NK-92 (cell line): ENCODE measurements at regions not wholly inside any gene's neighbourhood (a gene's known extent, or its start where the extent isn't known, plus 50 kb on each side); places are given as distances from the start of the nearest gene placed in this dataset.

Source experiments
- DNase-seq: peaks from one replicate; lab custom pipeline; 2025; ENCODE audit not compliant: unreplicated experiment; lab: John Stamatoyannopoulos, UW

DNA sequence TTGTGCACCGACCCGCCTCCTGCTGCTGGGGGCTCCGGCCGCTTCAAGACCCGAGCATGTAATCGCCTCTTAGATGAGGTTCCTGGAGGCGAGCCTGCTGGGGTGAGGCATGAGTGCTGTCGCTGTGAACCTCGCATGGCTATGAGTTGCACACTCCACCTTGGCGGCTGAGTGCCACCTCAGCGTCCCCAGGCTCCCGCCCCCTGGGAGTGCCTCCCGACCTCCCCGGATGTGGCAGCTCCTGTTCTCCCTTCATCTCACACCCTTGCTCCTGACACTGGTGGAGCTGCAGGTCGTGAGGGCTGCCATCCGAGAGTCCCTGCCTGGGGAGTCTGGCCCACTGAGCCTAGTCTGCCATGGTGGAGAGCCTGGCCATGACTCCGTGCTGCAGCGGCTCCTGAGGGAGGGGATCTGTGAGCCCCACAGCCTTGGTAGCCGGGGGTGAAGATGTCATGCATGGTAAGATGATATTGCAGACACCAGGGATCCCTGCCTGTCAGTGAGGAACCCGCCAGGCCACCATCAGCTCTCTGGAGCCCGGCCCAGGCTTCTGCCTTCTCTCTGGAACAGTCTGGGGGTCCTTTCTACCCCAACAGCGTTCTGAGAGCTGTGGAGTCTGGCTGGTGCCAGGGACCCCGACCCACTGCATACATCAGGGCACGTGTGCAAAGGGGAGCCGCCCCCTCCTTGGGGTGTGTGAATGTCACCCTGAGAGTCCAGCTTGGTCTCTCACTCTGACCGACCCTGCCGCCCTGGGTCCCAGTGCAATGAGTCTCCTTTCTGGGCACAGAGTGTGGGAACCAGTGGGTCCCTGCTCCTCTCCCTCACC, 61.6 kb upstream of the HS6ST1 start:
- no peak for DNase-seq

DNA sequence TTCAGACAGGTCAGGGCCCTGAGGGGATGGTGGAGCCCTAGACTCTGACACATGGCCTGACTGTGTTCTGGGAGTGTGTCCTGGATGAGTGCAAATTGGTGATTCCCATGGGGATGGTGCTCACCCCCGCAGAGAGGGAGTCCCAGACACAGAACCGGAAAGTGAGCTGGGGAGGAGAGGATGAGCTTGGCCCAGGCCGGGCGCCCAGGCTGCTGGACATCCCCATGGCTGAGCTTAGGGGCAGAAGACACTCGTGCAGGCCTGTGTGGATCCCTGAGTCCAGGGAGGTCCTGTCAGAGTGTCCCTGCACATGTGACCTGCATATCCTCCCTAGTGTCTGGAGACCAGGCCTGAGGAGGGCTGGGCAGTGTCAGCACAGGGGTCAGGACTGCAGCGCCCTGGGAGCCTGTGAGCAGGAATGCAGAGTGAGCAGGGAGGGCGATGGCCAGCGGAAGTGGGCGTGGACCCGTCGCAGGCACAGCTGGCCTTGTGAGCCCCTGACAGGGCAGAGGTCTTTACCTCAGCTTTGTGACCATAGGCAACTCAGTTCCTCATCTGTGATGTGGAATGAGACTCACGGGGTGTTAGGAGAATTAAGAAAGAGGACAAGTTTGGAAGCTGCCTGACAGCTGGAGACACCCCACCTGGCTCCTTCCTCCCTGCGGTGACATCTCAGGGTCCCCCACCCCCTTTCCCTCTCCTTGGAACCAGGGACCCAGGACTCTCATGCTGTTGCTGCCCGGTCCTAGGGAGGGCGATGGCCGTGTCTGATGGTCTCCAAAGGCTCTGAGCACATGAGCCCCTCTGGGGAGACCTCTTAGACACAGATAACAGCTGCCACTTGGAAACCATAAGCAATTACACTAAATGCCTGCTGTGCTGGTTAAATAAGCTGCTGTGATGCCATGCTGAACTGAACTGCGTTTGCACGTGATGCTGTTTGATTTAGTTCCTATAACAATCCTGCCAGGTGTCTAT, 62.6 kb upstream of the HS6ST1 start:
- DNase-seq: no peak

DNA sequence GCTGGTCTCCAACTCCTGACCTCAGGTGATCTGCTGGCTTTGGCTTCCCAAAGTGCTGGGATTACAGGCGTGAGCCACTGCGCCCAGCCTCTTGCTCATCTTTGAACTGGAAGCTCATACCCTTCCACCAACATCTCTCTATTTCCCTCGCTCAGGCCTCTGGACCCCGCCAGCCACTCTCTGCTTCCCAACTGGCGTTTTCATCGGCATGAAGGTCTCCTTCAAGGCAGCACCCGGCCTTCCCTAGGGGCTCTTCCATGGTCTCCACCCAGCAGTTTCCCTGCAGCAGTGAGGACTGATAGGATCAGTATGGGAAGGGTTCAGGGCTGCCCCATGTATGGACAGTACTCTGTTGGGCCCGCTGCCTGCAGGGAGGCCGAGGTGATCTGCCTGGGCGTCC, 65.8 kb upstream of the HS6ST1 start:
- no peak for DNase-seq

DNA sequence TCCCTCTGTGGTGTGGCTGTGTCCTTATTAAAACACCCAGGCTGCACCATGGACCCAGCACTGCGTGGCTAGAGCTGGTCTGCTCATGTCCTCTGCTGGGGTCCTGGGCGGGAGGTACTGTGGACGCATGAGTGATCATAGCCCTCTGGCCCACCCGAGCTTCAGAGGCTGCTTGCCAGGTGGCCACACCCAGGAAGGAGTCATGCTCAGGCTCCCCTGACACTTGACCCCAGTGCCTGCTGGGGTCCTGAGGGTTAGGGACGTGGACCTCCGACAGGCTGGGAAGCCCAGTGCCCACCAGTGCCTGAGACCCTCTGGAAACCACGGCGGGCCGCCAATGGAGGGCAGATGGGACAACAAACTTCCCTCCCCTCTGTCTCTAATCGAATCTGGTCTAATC, 66.3 kb upstream of the HS6ST1 start:
- no peak for DNase-seq

DNA sequence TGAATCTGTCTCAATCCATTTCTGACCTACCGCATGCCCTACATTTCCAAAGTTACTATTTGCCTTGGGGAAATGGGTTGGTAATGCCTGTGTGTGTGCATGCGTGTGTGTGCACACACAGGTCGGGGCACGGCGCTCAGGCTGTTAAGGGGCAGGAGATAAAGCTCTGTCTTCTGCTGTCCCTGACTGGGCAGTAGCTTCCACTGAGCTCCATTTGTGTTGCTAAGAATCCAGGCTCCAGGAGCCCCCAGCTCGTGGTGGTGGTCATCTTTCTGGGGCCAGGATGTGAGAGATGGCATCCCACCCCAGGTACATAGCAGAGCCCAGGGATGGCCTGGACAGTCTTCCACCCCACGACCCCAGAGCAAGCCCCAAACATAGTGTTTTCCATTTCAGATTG, 66.7 kb upstream of the HS6ST1 start:
- no peak for DNase-seq

DNA sequence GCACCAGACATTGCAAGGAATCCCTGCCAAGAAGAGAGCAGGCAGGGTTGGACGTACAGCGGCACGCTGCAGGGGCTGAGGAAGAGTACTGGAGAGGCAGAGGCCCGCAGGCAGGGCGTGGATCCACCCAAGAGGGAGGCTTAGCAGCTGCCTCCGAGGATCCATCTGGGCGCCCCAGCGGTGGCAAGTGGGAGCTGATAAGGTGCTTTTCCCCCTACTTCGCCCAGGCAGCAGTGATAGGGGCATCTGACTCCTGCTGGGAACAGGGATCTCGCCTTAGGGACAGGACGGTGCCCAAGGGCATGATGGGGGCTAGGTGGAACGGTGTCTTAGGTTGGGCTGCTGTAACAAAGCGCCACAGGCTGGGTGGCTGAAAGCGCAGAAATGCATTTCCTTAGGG, 67.4 kb upstream of the HS6ST1 start:
- DNase-seq: no peak

DNA sequence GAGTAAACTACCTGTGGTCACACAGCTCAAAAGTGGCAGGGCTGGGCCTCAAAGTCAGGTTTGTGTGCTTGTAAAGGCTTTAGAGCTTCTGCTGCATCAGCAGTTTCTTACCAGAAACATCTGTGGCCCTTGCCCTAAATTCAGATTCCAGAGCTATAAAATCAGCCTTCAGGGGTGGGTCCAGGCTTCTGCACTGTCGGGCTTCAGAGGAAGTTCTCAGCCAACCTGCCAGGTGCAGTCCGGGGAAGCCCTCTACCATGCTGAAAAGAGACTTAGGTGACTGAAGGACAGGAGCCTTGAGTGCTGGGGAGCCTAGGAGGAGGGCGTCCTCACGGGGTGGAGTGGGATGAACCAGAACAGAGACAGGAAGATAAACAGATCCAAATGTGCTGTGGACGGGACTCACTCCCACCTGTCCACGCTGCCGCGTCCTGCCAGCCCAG, 69.9 kb upstream of the HS6ST1 start:
- no peak for DNase-seq

DNA sequence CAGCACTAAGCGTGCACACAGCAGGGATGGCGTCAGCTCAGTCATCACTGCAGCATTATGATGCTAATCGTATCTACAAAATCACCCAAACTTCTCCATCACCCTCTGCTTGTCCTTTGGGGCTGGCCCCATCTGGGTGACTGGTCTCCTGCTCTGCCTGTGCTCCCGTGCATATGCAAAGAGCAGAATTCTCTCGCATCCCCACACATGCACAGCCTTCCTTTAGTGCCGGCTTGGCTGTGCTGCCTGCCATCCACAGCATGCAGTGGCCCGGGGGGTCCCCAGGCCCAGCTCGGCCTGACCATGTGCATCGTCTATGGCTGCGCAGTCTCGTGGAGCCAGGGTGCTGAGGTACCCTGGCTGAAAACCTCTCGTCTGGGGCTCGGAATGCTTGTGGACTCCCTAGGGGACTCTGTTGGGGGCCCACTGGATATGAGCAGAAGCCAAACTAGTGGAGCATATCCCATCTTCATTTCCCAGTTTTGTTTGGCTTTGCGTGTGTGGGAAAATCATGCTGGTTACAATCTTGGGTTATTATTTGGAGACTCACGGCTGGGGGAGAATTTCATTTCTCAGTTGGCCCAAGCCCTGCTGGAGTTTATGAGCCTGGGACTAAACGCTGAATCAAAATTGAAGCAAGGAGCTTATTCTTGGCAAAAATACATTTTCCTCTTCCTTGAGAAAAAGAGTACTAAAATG, 70.9 kb upstream of the HS6ST1 start:
- no peak for DNase-seq

DNA sequence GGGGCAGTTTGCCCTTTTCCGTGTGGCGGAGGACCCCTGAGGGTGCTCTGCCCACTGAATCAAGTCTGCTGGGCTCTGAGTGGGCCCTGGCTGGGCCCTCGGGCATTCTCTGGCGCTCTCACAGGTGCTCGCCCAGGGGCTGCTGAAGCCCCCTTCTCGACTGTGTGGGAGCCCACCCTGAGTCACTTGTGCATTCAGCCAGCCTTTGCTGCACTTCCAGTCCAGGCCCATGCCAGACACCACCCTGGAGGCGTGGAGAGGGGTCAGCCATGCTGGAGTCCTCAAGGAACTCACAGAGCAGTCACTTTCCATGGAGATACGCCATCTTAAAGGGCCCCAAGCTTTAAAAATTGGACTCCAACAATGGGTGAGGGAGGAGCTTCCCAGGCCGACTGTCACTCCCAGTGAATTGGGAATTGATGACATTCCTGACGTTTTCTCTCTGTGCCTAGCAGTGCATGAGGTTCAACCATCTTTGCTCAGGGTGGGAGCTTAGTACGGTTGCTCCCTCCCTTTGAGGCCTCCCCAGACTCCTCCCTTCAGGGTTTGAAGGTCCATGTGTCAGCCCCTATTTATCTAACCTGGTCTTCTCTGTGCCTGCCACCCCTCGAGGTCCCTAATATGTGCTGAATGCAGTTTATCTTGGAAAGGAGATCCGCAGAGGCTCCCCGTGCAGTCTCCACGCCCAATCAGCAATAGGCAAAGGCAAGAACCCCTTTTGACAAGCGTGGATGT, 71.8 kb upstream of the HS6ST1 start:
- DNase-seq: no peak

DNA sequence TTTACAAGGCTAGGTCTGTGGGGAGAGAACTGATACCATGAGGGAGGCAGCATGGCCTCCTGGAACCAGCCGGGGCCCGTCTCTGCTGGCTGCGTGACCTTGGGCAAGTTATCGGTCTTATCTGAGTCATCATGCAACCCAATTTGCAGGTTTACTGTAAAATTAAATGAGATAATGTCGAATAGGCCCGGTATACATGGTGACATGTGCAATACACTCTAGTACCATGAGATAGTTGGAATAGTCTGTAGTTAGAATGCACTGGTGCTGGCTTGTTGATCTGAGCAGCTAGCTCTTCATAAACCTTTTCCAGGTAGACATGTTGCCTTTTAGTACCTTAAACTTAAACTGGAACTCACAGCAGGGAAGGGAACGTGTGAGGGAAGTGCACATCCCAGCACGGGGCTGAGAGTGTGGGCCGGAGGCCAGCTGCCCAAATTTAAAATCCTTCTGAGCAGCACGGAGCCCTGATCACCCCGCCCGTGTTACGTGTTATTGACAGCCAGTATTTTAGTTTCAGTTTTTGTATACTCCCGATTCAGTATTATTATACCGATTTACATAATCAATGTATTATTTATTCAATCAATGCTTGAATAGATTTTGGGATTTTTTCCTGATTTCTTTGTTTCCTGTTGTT, 72.4 kb upstream of the HS6ST1 start:
- DNase-seq: no peak

DNA sequence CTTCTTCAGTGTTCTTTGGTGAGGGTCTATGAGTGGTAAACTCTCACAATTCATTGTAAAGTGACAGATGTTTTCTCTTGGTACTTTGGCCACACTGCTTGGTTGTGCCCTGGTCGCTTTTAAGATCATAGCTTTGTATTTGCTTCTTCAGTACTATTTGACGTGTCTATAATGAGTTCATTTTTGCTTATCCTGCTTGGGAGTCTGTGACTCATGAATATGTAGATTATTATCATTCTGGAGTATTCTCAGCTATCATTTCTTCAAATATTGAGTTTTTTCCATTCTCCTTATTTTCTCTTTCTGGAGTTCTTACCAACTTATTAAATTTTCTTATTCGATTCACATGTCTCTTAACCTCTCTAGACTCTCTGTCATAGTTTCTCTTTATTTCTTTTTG, 73.0 kb upstream of the HS6ST1 start:
- no peak for DNase-seq

DNA sequence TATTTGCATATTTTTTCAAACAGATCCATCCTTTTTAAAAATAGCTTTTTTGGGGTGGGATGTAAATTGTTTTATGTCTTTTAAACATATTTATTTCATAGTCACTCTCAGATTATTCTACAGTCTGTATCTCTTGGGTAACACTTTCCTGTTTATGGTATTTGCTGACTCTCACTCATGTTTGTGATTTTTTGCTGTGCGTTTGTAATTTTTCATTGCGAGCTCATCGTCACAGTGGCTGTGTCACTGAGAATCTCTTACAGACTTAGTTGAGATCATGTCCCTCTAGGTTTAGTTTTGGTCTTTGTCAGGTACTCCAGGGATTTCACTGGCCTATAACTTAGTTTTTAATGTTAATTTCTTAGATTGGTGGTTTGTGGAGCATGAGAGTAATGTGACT, 73.5 kb upstream of the HS6ST1 start:
- no peak for DNase-seq

DNA sequence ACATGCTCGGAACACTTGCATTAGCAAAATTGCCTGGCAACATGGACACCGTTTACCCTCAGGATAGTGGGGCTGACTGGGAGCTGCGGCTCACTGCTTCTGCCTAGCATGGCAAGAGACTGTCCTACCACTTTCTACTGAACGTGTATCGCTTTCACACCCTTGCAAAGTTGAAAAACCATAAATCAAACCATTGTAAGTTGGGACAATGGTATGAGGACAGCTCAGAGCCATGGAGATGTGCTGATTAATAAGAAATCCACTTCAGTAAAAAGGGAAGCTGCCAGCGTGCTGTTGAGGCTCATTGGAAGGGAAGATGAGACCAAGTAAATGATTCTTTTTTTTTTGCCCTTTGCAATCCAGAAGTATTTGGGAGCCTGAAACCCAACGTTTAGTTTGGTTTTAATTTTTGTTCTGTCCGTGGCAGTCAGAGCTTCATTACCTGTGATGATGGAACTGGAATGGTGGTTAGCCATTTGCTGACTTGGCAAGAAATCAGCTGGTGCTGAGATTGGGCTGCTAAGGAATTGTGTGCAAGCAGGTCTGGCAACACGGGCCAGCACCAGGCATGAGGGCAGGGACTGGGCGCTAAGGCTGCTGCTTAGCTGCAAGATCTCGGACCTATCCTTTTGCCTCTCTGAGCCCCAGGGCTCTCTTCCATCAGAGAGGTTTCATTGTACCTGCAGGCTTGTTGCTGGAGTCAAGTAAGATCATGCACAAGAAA, 75.5 kb upstream of the HS6ST1 start:
- DNase-seq: no peak

DNA sequence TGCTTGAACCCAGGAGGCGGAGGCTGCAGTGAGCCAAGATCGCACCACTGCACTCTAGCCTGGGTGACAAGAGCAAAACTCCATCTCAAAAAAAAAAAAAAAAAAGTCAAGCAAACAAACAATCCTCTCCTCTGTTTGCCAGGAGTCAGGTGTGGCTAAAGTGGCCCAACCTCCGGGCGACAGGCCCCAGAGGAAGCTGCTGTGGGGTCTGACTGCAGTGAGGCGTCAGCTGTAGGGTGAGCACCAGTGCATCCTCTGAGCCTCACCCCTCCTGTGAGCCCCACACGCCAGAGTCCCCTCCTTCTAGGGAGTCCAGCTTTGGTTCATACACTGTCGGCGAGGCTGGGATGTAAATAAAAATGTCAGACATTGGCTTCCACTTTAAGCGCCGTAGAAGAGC, 76.5 kb upstream of the HS6ST1 start:
- DNase-seq: no peak

DNA sequence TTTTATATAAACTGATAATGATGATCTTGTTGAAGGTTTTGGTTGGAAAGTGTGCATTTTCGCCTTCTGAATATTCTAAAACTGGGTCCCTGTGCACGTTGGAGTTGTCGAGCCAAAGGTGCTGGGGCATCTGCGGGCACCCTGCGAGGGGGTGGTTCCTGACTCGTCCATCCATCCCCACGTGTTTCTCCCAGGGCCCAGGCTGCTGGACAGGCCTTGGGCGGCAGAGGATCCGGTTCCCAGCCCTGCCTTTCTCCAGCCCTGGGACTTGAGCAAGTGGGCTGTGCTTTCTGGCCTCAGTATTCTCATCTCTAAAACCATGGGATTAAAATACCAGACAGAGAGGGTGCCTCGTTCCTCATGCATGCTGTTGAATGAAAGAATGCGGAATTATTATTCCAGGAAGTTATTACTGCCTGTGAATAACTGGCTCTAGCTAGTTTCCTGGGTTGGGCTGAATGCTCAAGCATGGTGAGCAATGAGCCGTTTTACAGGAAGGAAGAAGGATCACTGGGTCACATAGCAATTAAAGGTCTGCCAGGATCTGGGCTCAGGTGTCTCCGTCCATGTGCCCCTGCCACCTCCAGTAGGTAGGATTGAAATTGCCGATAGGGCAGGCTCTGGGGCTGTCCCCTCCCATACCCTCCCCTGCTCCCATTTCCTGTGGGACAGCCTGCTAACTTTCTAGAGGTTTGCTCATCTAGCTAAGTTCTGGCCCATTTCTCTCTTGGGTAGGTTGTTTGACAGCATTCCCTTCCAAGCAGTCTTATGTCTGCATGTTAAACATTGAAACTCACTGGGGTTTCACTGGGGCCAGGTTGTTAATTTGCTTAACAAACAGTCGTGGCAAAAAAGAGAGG, 77.2 kb upstream of the HS6ST1 start:
- no peak for DNase-seq

DNA sequence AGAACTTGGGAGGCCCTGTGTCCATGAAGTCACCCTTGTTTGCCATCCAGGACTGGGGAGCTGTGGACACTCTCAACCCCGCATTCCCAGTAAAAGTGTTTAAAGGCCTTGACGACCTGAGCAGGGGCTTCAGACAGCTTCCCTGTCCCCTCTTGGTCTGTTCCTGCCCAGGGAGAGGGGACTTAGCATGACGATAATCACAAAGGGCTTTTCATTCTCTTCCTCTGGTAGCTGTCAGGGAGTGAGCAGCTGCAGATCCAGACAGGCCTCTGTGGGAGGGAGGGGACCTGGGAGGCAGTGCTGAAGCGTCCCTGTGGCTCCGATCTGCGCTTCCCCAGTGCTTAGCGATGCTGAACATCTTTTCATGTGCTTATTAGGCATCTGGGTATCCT, 77.8 kb upstream of the HS6ST1 start:
- DNase-seq: no peak

DNA sequence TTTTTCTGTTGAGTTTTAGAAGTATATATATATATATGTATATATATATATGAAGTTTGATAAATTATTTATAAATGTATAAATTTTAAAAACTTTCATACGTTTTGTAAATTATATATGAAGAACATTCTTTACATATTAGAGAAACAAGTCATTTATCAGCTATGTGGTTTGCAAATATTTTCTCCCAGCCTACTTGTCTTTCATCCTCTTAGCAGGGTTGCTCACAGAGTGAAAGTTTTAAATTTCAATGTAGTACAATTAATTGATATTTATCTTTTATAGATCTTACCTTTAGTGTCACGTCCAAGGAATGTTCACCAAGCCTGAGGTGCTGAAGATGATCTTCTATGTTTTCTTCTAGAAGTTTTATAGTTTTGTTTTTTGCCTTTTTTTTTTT, 78.3 kb upstream of the HS6ST1 start:
- no peak for DNase-seq

DNA sequence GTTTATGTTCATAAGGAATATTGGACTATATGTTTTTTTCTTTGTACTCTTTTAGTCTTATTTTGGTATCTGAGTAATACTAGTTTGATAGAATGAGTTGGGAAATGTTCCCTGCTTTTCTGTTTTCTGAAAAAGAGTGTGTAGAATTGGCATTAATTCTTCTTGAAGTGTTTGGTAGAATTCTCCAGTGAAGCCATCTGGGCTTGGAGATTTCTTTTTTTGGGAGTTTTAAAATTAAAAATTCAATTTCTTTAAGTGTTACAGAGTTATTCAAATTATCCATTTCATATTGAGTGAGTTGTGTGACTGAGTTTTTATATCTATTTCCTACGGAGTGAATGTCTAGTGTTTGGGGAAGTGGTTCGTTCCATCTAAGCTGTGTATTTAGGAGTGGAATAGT, 80.6 kb upstream of the HS6ST1 start:
- no peak for DNase-seq
